ENCODE measurements at regions not wholly inside any gene's neighbourhood (a gene's known extent, or its start where the extent isn't known, plus 50 kb on each side); places are given as distances from the start of the nearest gene placed in this dataset.

DNA sequence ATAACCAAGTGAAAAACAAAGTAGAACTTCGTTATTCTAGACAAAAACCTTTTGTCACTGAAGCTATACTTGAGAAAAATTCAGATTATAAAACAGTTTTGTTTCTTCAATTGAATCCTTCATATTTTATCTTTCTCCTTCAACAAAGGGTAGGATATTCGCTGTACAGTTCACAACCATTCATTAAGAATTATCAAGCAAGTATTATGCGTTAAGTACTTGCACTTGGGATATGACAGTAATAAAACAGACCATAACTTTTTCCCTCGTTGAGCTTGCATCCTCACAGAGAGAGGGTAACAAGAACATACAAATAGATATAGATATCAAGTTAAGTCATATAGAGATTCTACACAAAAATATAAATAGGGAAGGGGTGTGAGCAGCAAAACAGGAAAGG, 61.2 kb upstream of the MEOX2 start:
- POLR2A ChIA-PET, result no interaction called here
- no peak for DNase-seq (ENCODE audit: extremely low spot score)
- CTCF ChIA-PET, result no interaction called here
- TF ChIP-seq FOXM1 (IDR thresholded peaks at IDR 0.05; ENCODE audit: borderline replicate concordance) (no peak), SUZ12 (IDR thresholded peaks at IDR 0.05) (no peak), ELF4 (IDR thresholded peaks at IDR 0.05) (no peak), SP1 (IDR thresholded peaks at IDR 0.05) (no peak), BHLHE40 (IDR thresholded peaks at IDR 0.05; ENCODE audit: borderline replicate concordance) (no peak), ARNT (IDR thresholded peaks at IDR 0.05) (no peak)

- no peak for DNase-seq (ENCODE audit: extremely low spot score)
- CTCF ChIA-PET, result no interaction called here
These were observed 60.8 kb upstream of the MEOX2 start for GRCh38 chr7:15747301-15747700.

GRCh38 chr7:15743926-15744480, 57.5 kb upstream of the MEOX2 start:
- TF ChIP-seq CTBP1 (IDR thresholded peaks at IDR 0.05; ENCODE audit: borderline replicate concordance) (no peak), FOXA1 (IDR thresholded peaks at IDR 0.05) (no peak), FOXK2 (IDR thresholded peaks at IDR 0.05) (no peak), L3MBTL2 (conservative IDR thresholded peaks at IDR 0.05) (no peak), FOXM1 (IDR thresholded peaks at IDR 0.05; ENCODE audit: borderline replicate concordance) (no peak), ZNF384 (IDR thresholded peaks at IDR 0.05) (no peak), ELF4 (IDR thresholded peaks at IDR 0.05) (no peak), NFRKB (IDR thresholded peaks at IDR 0.05) (no peak), LEF1 (IDR thresholded peaks at IDR 0.05; ENCODE audit: borderline replicate concordance) (no peak), SUZ12 (IDR thresholded peaks at IDR 0.05) (no peak), BHLHE40 (IDR thresholded peaks at IDR 0.05; ENCODE audit: borderline replicate concordance) (no peak)
- no peak for DNase-seq (ENCODE audit: extremely low spot score)
- CTCF ChIA-PET, result no interaction called here
- POLR2A ChIA-PET, result no interaction called here

More at GRCh38 chr7:15747301-15747700, 60.8 kb upstream of the MEOX2 start:
- POLR2A ChIA-PET, result no interaction called here
- no peak for TF ChIP-seq L3MBTL2 (conservative IDR thresholded peaks at IDR 0.05)
- no peak for TF ChIP-seq CTBP1 (IDR thresholded peaks at IDR 0.05; ENCODE audit: borderline replicate concordance)
- no peak for TF ChIP-seq LEF1 (IDR thresholded peaks at IDR 0.05; ENCODE audit: borderline replicate concordance)

DNA sequence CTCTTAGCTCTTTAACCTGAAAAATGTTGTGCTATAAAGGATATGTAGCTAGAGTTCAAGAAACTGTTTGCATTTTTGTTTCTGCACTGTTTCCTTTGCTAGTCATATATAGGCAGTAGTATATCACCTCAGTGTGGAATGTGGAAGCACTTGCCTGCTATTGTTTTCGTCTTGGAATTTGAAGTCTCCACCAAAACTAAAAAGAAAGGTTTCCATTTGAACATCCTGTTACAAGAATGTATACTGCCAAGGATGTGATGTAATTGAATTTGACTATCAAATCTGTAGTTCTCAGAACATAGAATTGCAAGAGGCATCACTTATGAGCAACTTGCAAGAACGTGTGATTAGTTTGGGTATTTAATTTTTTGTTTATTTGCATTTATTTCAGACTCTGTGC, 51.1 kb upstream of the MEOX2 start:
- ChIA-PET CTCF (no interaction called here), POLR2A (no interaction called here)
- no peak for TF ChIP-seq LEF1 (IDR thresholded peaks at IDR 0.05; ENCODE audit: borderline replicate concordance)
- TF ChIP-seq NFRKB (IDR thresholded peaks at IDR 0.05), result no peak
- no peak for TF ChIP-seq HDGF (IDR thresholded peaks at IDR 0.05; ENCODE audit: borderline replicate concordance)
- no peak for TF ChIP-seq SP1 (IDR thresholded peaks at IDR 0.05)
- TF ChIP-seq ELF4 (IDR thresholded peaks at IDR 0.05), result no peak
- TF ChIP-seq BHLHE40 (IDR thresholded peaks at IDR 0.05; ENCODE audit: borderline replicate concordance), result no peak
- TF ChIP-seq FOXM1 (IDR thresholded peaks at IDR 0.05; ENCODE audit: borderline replicate concordance), result no peak
- no peak for TF ChIP-seq CTBP1 (IDR thresholded peaks at IDR 0.05; ENCODE audit: borderline replicate concordance)
- TF ChIP-seq TARDBP (IDR thresholded peaks at IDR 0.05), result no peak
- no peak for TF ChIP-seq ARNT (IDR thresholded peaks at IDR 0.05)
- no peak for TF ChIP-seq ZNF384 (IDR thresholded peaks at IDR 0.05)
- no peak for DNase-seq (ENCODE audit: extremely low spot score)
